SHP77 treated with DMSO at 0.1 percent for 48 hours (cell line): ENCODE measurements at regions not wholly inside any gene's neighbourhood (a gene's known extent, or its start where the extent isn't known, plus 50 kb on each side); places are given as distances from the start of the nearest gene placed in this dataset.

ENCODE experiments used
- DNase-seq: peaks from one replicate; lab custom pipeline; 2025; lab: John Stamatoyannopoulos, UW

DNA sequence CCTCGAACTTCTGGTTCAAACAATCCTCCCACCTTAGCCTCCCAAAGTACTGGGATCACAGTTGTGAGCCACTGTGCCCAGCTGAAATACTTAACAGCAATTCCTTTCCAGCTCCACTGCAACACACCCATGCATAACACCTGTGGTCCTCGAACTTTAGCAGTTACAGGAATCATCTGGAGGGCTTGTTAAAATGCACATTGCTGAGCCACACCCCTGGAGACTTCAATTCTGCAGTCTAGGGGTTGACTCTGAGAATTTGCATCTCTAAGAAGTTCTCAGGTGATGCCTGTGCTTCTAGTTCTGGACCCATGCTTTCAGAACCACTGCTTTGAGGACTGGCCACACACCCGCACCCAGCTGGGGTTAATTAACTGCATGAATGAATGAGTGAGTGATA lies 53.1 kb upstream of the UBL3 start:
- no peak for DNase-seq

DNA sequence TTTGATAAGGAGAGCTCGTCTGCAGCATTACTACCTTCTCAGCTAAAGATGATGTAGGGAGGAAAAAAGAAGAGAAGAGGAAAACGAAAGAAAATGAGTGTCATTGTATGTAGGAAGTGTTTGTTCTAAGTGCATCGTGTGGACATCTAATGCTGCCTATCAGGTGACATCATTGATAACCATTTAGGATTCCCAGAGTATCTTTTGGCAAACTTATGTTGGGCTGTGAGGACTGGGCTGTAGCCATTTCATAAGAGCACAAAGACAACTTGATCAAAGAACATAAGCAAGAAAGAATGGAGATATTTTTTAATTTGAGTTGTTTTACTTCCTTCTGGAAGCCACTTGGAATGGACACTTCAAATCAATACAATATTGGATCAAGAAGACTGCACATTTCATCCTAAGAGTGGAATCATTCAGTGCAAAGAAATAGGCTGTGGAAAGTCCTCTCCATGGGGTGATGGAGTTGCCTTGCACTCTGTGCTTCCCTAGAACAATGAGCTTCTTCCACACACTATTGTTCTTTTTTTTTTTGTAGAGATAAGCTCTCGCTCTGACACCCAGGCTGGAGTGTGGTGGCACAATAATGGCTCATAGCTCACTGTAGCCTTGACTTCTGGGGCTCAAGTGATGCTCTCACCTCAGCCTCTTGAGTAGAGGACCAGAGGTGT lies 52.4 kb upstream of the UBL3 start:
- DNase-seq: no peak

DNA sequence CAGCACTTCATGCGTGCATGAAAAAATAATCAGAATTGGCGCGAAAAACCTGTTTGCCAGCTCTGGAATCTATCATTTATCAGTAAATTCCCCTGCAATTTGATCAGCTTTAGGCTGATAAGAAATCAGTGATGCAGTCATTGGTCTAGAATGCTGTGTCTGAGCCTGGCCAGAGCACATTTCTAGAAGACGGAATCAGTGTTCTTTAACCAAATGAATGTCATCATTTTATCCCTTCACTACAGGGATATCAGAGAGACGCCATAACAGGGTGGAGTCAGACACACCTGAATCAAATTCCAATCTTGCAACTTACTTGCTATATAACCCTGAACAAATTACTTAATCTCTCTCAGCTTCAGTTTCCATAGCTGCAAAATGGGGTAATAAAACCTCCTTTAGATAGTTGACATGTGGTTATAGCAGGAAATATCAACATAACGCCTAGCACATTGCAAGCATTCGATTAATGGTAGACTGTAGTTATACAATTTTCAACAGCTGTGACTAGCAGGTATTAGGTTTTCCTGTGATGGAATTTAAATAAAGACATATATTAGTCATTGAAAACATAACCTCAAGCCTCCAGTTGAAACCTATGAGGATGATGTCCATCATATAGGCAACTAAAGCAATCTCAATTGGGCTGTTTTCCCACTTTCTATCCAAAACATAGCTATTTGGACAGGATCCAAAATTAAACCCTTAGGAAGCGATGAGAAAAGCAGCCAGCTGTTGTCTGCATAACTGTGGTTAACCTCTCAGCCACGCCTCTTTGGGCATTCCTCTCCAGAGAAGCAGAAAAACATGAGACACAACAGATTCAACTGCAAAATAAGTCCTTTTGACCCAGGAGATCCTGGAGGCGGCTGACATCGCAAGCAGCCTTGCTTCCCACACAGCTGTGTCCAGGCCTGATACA lies 51.6 kb upstream of the UBL3 start:
- DNase-seq: no peak
